ENCODE measurements at regions not wholly inside any gene's neighbourhood (a gene's known extent, or its start where the extent isn't known, plus 50 kb on each side); places are given as distances from the start of the nearest gene placed in this dataset.

DNA sequence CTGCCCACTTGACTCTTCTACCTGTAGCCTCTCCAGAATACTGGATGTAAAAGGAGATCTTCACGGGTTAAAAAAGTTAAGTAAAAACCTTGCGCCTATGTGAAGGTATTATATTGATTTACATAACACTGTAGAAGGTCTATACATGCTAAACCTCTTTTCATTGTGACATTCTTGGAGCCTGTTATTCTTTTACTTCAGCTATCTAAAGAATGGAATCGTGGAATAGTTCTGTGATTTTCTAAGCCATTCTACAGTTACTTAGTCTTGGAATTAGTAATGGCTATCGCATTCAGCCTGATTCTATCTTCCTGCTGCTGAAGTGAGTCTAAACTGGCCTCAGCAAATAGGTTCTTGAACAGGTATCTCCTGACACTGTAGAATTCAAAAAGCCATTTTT, 430.0 kb upstream of the DPH6 start:
- Histone ChIP-seq H3K4me3 (ENCODE audit: low read depth, low read length) (no peak overlapping the region), H2AFZ (ENCODE audit: low read length, unreplicated experiment) (no peak overlapping the region), H3K27me3 (ENCODE audit: insufficient read depth, low read length) (no peaks in the 10 kb centered on the region), H3K79me2 (ENCODE audit: control insufficient read depth, insufficient read depth, low read length, unreplicated experiment) (no peaks in the 10 kb centered on the region), H3K27ac (ENCODE audit: low read depth, low read length) (no peak overlapping the region), H3K36me3 (ENCODE audit: insufficient read depth, low read length) (no peaks in the 10 kb centered on the region), H3K4me1 (ENCODE audit: control insufficient read depth, insufficient read depth, low read length, unreplicated experiment) (peaks cover 3% of the 10 kb centered on the region)

DNA sequence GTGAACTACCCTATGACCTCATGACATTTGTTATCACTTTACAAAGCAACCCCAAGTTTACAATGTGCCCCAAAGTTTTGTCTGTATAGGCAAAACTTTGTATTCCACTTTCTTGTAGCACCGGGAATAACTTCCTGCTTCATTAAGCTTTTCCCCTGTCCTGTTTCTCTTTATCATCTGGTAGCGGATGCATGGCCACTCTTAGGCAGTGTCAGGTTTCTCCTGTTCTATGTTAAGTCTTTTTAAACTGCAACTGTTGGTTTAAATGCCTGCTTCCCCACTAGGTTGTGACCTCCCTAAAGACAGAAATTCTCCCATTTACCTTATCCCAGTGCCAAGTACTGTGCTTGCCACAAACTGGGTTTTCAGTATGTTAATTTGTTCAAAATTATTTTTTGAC, 433.6 kb upstream of the DPH6 start:
- Histone ChIP-seq H3K79me2 (ENCODE audit: control insufficient read depth, insufficient read depth, low read length, unreplicated experiment) (no peaks in the 10 kb centered on the region), H3K27me3 (ENCODE audit: insufficient read depth, low read length) (no peaks in the 10 kb centered on the region), H2AFZ (ENCODE audit: low read length, unreplicated experiment) (no peak overlapping the region), H3K4me3 (ENCODE audit: low read depth, low read length) (no peak overlapping the region), H3K4me1 (ENCODE audit: control insufficient read depth, insufficient read depth, low read length, unreplicated experiment) (peaks cover 3% of the 10 kb centered on the region), H3K36me3 (ENCODE audit: insufficient read depth, low read length) (no peaks in the 10 kb centered on the region), H3K27ac (ENCODE audit: low read depth, low read length) (no peak overlapping the region)

DNA sequence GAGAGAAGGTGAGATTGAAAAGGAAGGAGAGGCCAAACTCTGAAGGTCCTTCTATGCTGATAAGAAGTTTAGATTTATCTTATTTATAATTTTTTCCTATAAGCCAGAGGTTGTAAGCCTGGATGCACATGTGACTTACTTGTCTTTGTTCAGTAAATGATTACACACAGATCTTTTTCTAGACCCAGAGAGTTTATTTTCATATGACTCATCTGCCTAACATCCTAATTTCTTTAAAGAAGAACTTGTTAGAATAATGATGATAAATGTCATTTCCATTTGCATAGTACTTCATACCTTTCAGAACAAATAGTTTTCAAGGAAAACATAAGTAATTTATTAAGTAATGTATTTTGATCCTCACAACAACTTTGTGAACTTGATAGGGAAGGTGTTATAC, 434.8 kb upstream of the DPH6 start:
- H3K36me3 ChIP-seq (ENCODE audit: insufficient read depth, low read length), result no peaks in the 10 kb centered on the region
- H2AFZ ChIP-seq (ENCODE audit: low read length, unreplicated experiment), result no peak overlapping the region

DNA sequence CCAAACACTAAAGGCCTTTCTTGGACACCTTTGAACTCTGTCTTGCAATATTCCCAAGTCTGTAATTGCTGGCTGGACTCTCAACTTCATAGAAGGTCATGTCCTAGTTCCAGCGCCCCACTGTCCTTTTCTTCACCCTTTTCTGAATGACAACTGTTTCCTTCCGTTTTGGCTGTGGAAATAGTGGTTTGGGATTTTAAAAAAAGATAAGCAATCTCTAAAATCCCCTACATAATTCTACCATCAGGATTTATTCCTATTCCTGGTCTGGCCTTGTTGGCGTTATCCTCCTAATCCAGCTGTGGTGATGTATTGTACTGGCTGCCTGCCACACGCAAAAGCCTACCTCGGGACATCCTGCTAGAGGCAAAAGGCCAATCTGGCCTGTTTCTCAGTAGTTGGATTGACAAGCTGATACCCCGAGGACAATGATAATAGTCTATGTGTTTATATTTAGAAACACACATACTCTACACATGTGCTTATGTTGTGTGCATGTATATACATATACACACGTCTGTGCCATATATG, 440.3 kb upstream of the DPH6 start:
- Histone ChIP-seq H3K79me2 (ENCODE audit: control insufficient read depth, insufficient read depth, low read length, unreplicated experiment) (no peaks in the 10 kb centered on the region), H3K27me3 (ENCODE audit: insufficient read depth, low read length) (no peaks in the 10 kb centered on the region), H3K4me1 (ENCODE audit: control insufficient read depth, insufficient read depth, low read length, unreplicated experiment) (no peaks in the 10 kb centered on the region), H3K27ac (ENCODE audit: low read depth, low read length) (no peak overlapping the region), H3K4me3 (ENCODE audit: low read depth, low read length) (no peak overlapping the region), H3K36me3 (ENCODE audit: insufficient read depth, low read length) (no peaks in the 10 kb centered on the region), H2AFZ (ENCODE audit: low read length, unreplicated experiment) (no peak overlapping the region)

More for the DNA sequence above, 434.8 kb upstream of the DPH6 start:
- H3K4me1 ChIP-seq (ENCODE audit: control insufficient read depth, insufficient read depth, low read length, unreplicated experiment), result peaks cover 3% of the 10 kb centered on the region
- H3K4me3 ChIP-seq (ENCODE audit: low read depth, low read length), result no peak overlapping the region
- H3K79me2 ChIP-seq (ENCODE audit: control insufficient read depth, insufficient read depth, low read length, unreplicated experiment), result no peaks in the 10 kb centered on the region
- H3K27me3 ChIP-seq (ENCODE audit: insufficient read depth, low read length), result no peaks in the 10 kb centered on the region
- H3K27ac ChIP-seq (ENCODE audit: low read depth, low read length), result no peak overlapping the region

DNA sequence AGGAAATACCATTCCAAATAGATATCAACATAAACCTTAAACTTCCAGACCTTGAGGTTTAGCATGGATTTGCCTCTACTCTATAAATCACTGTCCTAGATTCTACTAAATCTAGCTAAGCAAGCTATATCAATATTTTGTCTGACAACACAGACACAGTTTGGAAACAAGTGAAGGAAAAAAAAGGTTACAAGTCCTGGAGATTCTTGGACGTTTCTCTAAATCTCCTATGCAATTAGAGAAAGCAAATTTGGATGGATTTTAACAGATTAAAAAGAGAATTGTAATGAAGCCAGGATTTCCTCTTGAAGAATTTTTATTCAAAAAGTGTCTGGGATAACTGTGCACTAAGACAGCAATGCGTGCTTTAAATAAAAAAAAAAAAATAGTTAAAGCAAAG, 441.1 kb upstream of the DPH6 start:
- no peaks in the 10 kb centered on the region for H3K27me3 ChIP-seq (ENCODE audit: insufficient read depth, low read length)
- H3K27ac ChIP-seq (ENCODE audit: low read depth, low read length), result no peak overlapping the region
- no peaks in the 10 kb centered on the region for H3K4me1 ChIP-seq (ENCODE audit: control insufficient read depth, insufficient read depth, low read length, unreplicated experiment)
- H3K79me2 ChIP-seq (ENCODE audit: control insufficient read depth, insufficient read depth, low read length, unreplicated experiment), result no peaks in the 10 kb centered on the region
- H3K36me3 ChIP-seq (ENCODE audit: insufficient read depth, low read length), result no peaks in the 10 kb centered on the region
- H2AFZ ChIP-seq (ENCODE audit: low read length, unreplicated experiment), result no peak overlapping the region
- no peak overlapping the region for H3K4me3 ChIP-seq (ENCODE audit: low read depth, low read length)

DNA sequence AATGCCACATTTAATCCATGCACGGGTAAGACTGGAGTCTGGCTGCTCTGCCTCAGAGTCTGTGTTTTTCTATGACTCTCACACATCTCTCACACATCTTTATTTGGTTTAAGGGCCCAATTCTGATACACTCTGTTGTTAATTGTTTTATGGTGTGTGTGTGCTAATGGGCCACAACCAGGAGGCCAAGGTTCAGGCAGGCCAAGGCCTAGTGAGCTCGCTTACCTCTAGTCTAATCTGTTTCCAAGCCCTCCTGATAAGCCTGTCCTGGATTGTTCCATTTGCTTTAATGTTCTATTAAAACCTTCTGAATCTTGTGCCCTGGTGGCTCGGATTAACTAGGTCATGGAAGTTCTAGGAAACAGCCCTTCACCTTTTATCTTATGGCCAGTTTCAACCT, 445.4 kb upstream of the DPH6 start:
- H3K4me1 ChIP-seq (ENCODE audit: control insufficient read depth, insufficient read depth, low read length, unreplicated experiment), result no peaks in the 10 kb centered on the region
- no peak overlapping the region for H2AFZ ChIP-seq (ENCODE audit: low read length, unreplicated experiment)
- no peak overlapping the region for H3K4me3 ChIP-seq (ENCODE audit: low read depth, low read length)
- no peak overlapping the region for H3K27ac ChIP-seq (ENCODE audit: low read depth, low read length)
- no peaks in the 10 kb centered on the region for H3K79me2 ChIP-seq (ENCODE audit: control insufficient read depth, insufficient read depth, low read length, unreplicated experiment)
- H3K27me3 ChIP-seq (ENCODE audit: insufficient read depth, low read length), result no peaks in the 10 kb centered on the region
- H3K36me3 ChIP-seq (ENCODE audit: insufficient read depth, low read length), result no peaks in the 10 kb centered on the region

DNA sequence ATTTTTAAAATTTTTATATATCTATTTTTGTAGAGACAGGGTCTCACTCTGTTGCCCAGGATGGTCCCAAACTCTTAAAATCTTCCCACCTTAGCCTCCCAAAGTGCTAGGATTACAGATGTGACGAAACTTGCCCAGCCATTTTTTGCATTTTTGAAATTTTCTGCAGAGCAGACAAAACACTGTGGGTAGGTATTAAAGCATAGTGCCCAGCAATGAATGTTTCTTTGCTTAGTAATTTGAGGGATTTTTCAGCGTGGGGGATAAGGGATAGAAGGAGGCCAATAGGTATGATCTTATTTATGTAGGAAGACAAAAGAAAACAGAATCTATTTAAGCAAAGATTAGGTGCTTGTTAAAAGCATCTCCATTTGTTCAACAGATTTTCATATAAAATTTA, 446.8 kb upstream of the DPH6 start:
- Histone ChIP-seq H3K36me3 (ENCODE audit: insufficient read depth, low read length) (no peaks in the 10 kb centered on the region), H3K79me2 (ENCODE audit: control insufficient read depth, insufficient read depth, low read length, unreplicated experiment) (no peaks in the 10 kb centered on the region)

DNA sequence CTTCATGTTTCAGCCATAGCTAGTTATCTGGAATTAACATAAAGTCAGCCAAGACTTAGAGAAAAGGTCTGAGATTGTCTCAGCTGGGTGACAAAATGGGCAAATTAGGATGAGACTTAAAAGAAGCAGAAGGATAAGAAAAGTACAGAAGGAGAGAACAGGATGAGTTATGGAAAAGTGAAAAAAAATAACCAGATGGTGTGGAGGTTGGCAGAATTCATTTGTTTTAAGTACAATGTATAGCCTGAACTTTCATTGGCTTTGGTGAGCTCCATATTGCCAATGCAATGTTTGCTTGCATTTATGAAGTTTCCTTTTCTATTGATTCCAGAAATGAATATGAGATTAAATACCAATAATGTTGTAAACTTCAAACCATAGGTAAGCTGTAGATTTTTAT, 447.2 kb upstream of the DPH6 start:
- H3K27me3 ChIP-seq (ENCODE audit: insufficient read depth, low read length), result no peaks in the 10 kb centered on the region
- no peak overlapping the region for H2AFZ ChIP-seq (ENCODE audit: low read length, unreplicated experiment)
- no peak overlapping the region for H3K27ac ChIP-seq (ENCODE audit: low read depth, low read length)
- H3K36me3 ChIP-seq (ENCODE audit: insufficient read depth, low read length), result no peaks in the 10 kb centered on the region
- H3K4me1 ChIP-seq (ENCODE audit: control insufficient read depth, insufficient read depth, low read length, unreplicated experiment), result no peaks in the 10 kb centered on the region
- no peak overlapping the region for H3K4me3 ChIP-seq (ENCODE audit: low read depth, low read length)
- H3K79me2 ChIP-seq (ENCODE audit: control insufficient read depth, insufficient read depth, low read length, unreplicated experiment), result no peaks in the 10 kb centered on the region

More for the DNA sequence above, 446.8 kb upstream of the DPH6 start:
- Histone ChIP-seq H3K27ac (ENCODE audit: low read depth, low read length) (no peak overlapping the region), H2AFZ (ENCODE audit: low read length, unreplicated experiment) (no peak overlapping the region), H3K27me3 (ENCODE audit: insufficient read depth, low read length) (no peaks in the 10 kb centered on the region), H3K4me3 (ENCODE audit: low read depth, low read length) (no peak overlapping the region), H3K4me1 (ENCODE audit: control insufficient read depth, insufficient read depth, low read length, unreplicated experiment) (no peaks in the 10 kb centered on the region)

DNA sequence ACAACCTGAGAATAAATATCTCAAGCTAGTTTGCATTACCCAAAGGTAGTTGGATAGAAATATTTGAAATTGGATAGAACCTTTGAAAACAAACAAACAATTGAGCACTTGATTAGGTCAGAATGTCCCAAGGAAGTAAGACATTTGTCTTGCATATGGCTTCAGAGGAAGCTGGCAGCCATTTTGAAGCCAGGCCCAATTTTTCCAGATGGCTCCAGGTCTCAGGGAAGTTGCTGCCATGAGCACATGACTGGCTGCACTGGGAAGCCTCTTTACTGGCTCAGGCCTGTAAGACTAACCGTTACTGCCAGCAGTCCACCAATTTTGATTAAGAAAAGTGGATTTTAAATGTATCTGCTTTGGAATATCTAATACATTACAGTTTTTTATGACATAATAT, 448.9 kb upstream of the DPH6 start:
- Histone ChIP-seq H3K4me1 (ENCODE audit: control insufficient read depth, insufficient read depth, low read length, unreplicated experiment) (no peaks in the 10 kb centered on the region), H3K79me2 (ENCODE audit: control insufficient read depth, insufficient read depth, low read length, unreplicated experiment) (no peaks in the 10 kb centered on the region), H3K4me3 (ENCODE audit: low read depth, low read length) (no peak overlapping the region), H3K27me3 (ENCODE audit: insufficient read depth, low read length) (no peaks in the 10 kb centered on the region), H2AFZ (ENCODE audit: low read length, unreplicated experiment) (no peak overlapping the region), H3K36me3 (ENCODE audit: insufficient read depth, low read length) (no peaks in the 10 kb centered on the region), H3K27ac (ENCODE audit: low read depth, low read length) (no peak overlapping the region)

DNA sequence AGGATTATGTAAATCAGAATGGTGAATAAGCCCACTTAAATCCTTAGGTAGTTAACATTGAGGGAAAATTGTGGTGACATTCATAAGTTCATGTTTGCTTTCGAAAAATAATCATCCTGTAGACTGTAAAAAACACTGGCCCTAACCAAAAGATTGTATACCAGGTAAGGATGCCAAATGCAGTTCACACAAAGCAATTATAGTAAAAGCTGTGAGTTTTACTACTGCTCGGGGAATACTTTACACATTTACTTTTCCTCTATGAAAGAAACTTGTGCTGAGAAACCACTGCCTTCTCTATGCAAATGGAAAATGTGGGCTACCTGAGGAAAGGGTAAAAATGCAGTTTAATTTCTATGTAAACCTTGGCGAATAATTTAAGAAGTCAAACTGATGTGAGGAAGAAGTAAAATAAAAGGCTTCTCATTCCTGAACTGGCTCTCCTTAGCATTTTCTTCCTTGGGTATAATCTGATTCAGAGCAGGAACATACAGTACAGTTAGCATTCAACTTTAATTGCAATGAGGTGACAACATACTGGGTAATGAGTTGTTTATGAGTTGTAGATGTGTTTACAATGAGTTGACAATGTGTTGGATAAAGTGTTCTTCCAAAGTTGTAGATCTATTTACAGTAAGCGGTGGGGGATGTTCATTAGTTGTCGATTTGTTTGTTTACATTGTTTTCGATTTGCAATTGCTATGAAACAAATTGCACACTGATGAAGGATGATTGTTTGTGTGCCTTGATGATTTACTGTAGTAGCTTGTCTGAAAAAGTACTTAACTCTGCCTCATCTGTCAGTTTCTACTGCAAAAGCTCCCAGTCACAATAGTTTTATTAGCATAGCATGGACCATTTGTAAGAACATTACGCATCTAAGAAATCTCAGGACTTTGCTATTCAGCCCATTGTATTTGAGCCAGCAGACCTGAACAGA, 453.0 kb upstream of the DPH6 start:
- no peaks in the 10 kb centered on the region for H3K36me3 ChIP-seq (ENCODE audit: insufficient read depth, low read length)
- H3K79me2 ChIP-seq (ENCODE audit: control insufficient read depth, insufficient read depth, low read length, unreplicated experiment), result no peaks in the 10 kb centered on the region
- H3K27ac ChIP-seq (ENCODE audit: low read depth, low read length), result no peak overlapping the region
- no peaks in the 10 kb centered on the region for H3K4me1 ChIP-seq (ENCODE audit: control insufficient read depth, insufficient read depth, low read length, unreplicated experiment)
- no peak overlapping the region for H2AFZ ChIP-seq (ENCODE audit: low read length, unreplicated experiment)
- no peak overlapping the region for H3K4me3 ChIP-seq (ENCODE audit: low read depth, low read length)
- no peaks in the 10 kb centered on the region for H3K27me3 ChIP-seq (ENCODE audit: insufficient read depth, low read length)

DNA sequence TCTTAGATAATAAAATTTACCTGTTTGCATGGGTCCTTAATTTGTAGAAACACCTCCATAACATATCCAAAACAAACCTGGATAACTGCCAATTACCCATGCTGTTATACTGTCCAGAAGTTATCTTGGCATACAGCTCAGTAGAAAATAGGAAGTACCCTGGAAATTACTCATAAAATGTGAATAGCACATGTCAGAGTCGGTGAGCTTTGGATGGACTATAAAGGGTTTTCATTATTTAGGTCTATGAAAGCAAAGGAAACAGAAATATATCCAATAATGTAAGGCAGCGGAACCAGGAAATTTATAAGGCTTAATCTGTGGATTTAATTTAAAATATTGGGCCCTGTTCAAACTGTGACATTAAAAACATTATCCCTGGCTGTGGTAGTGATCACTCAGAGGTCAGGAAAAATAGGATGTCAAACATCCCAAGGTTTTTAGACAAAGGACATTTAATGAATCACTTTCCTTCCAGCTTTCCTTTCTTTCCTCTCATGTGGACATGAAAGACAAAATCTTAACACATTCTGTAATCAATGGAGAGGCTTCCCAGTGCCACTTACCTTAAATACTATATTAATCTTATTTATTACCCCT, 459.0 kb upstream of the DPH6 start:
- H3K27ac ChIP-seq (ENCODE audit: low read depth, low read length), result no peak overlapping the region
- H3K79me2 ChIP-seq (ENCODE audit: control insufficient read depth, insufficient read depth, low read length, unreplicated experiment), result no peaks in the 10 kb centered on the region
- H3K4me3 ChIP-seq (ENCODE audit: low read depth, low read length), result no peak overlapping the region

More for the DNA sequence above, 459.0 kb upstream of the DPH6 start:
- H3K36me3 ChIP-seq (ENCODE audit: insufficient read depth, low read length), result no peaks in the 10 kb centered on the region
- no peak overlapping the region for H2AFZ ChIP-seq (ENCODE audit: low read length, unreplicated experiment)
- H3K4me1 ChIP-seq (ENCODE audit: control insufficient read depth, insufficient read depth, low read length, unreplicated experiment), result no peaks in the 10 kb centered on the region
- no peaks in the 10 kb centered on the region for H3K27me3 ChIP-seq (ENCODE audit: insufficient read depth, low read length)
